ENCODE measurements at regions not wholly inside any gene's neighbourhood (a gene's known extent, or its start where the extent isn't known, plus 50 kb on each side); places are given as distances from the start of the nearest gene placed in this dataset.

DNA sequence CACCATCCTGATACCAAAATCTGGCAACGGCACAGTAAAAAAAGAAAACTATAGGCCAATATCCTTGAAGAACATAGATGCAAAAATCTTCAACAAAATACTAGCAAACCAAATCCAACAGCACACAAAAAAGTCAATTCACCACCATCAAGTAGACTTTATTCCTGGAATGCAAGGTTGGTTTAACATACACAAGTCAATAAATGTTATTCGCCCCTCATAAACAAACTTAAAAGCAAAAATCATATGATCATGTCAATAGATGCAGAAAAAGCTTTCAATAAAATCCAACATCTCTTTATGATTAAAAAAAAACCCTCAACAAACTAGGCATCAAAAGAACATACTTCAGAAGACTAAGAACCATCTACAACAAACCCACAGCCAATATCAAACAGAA is 252.9 kb downstream of the UACA start:
- Histone ChIP-seq H3K9me3 (ENCODE audit: low read depth, low read length) (no peaks in the 10 kb centered on the region), H3K27ac (no peak overlapping the region), H3K9ac (ENCODE audit: insufficient read length) (no peak overlapping the region), H3K4me3 (no peak overlapping the region), H3K36me3 (ENCODE audit: insufficient read depth, low read length) (no peaks in the 10 kb centered on the region)
- no peak for TF ChIP-seq EZH2 (IDR thresholded peaks at IDR 0.05)
- TF ChIP-seq POLR2AphosphoS5 (IDR thresholded peaks at IDR 0.05; ENCODE audit: borderline replicate concordance, low read depth, low read length) = no peak
- no peak for TF ChIP-seq FOXP2 (optimal IDR thresholded peaks at IDR 0.05; ENCODE audit: control extremely low read depth, extremely low read length, insufficient read depth)
- no peak for DNase-seq (ENCODE audit: low read depth, low spot score)

DNA sequence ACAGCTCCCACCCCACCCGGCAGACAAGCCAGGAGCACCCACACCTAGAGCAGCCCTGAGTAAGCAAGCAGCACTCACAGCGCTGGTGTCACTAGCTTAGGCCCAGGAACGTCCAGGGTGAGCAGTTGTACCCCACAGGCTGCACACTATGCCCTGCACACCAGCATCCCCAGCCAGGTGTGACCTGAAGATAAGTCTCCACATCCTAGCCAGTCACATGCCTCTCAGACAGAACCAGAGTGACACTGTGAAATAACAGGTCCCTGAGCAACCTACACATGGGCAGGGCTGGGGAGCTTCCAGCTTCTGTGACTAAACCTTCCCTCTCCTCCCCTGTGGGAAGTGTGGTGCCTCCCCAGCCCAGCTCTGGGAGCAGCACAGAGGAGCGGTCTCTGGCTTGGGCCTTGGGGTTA is 253.6 kb downstream of the UACA start:
- no peaks in the 10 kb centered on the region for H3K36me3 ChIP-seq (ENCODE audit: insufficient read depth, low read length)
- no peaks in the 10 kb centered on the region for H3K9me3 ChIP-seq (ENCODE audit: low read depth, low read length)
- H3K9ac ChIP-seq (ENCODE audit: insufficient read length) = no peak overlapping the region
- DNase-seq (ENCODE audit: low read depth, low spot score) = no peak
- H3K27ac ChIP-seq = no peak overlapping the region
- H3K4me3 ChIP-seq = no peak overlapping the region
- TF ChIP-seq EZH2 (IDR thresholded peaks at IDR 0.05) (no peak), POLR2AphosphoS5 (IDR thresholded peaks at IDR 0.05; ENCODE audit: borderline replicate concordance, low read depth, low read length) (no peak), FOXP2 (optimal IDR thresholded peaks at IDR 0.05; ENCODE audit: control extremely low read depth, extremely low read length, insufficient read depth) (no peak)

DNA sequence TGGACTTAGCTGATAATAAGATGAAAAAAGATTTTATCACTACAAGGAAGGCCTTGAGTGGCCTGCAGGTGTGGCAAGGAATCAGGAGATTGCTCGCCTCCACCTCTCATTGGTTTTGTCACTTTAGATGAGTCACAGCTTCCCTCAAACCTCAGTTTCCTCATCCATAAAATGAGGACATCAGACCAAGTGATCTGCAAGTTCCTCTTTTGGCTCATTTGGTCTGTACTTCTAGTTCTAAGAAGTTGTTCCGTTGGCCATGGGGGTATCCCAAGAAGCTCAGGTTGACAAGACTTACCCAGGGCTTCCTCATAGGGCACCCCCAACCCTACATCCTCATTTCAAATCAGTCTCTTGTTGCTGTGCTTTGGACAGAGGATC is 254.1 kb downstream of the UACA start:
- no peaks in the 10 kb centered on the region for H3K36me3 ChIP-seq (ENCODE audit: insufficient read depth, low read length)
- H3K9ac ChIP-seq (ENCODE audit: insufficient read length) = no peak overlapping the region
- H3K4me3 ChIP-seq = no peak overlapping the region
- DNase-seq (ENCODE audit: low read depth, low spot score) = no peak
- no peak overlapping the region for H3K27ac ChIP-seq
- no peak for TF ChIP-seq POLR2AphosphoS5 (IDR thresholded peaks at IDR 0.05; ENCODE audit: borderline replicate concordance, low read depth, low read length)
- no peak for TF ChIP-seq EZH2 (IDR thresholded peaks at IDR 0.05)
- TF ChIP-seq FOXP2 (optimal IDR thresholded peaks at IDR 0.05; ENCODE audit: control extremely low read depth, extremely low read length, insufficient read depth) = no peak
- H3K9me3 ChIP-seq (ENCODE audit: low read depth, low read length) = no peaks in the 10 kb centered on the region

DNA sequence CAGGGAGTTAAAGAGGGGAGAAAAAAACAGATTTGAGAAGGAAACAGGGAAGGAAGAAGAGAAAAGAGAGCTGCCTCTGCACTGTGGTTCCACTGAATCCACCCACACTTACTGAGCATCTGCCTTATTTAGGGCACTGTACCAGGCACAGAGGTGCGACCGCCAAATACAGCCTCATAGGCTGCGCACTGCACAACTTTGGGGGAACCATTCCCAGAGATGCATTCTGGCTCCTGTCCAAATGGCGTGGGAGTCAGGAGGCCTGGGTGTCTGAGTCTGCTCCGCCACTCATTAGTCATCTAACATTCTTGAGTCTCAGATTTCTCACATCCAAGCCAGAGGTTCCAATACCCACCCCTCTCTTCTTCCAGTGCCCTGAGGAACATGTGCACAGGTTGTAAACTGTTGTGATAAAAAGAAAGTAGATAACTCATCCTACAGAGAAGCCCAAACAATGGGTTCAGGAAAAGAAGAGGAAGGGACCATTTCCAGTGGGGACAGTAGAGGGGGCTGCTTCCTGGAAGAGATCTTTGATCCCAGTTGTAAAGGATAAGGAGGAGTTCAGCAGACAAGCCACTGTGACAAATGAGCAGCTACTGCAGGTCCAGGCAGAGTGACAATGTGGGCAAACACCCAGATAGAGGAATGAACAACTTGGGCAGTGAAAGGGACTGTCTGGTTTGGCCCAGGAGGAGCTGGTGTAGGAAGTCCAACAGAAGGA is 254.6 kb downstream of the UACA start:
- no peak for DNase-seq (ENCODE audit: low read depth, low spot score)

DNA sequence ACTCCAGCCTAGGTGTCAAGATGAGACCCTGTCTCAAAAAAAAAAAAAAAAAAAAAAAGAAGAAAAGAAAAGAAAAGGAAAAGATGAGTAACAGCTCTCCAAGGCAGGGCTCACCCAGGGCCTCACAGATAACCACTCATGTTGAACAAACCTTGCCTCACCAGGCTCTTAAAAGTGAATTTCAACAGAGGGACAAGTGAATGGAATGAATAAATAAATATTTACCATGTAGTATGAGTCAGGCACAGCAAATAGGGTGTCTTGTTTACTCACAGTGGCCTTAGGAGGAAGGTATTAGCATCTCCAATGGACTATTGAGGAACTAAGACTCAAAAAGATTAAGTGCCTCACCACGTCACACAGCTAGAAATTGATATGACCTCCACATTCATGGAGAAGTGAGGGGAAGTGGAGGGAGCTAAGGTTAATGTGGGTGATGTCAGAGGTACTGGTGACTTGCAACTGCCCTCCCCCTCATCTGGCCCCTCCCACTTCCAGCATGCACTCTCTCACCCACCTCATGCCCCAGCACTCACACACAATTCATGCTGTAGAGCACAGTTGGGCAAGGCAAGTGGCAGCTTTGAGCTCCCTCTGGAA is 255.5 kb downstream of the UACA start:
- no peaks in the 10 kb centered on the region for H3K36me3 ChIP-seq (ENCODE audit: insufficient read depth, low read length)
- no peak overlapping the region for H3K4me3 ChIP-seq
- TF ChIP-seq FOXP2 (optimal IDR thresholded peaks at IDR 0.05; ENCODE audit: control extremely low read depth, extremely low read length, insufficient read depth) (no peak), EZH2 (IDR thresholded peaks at IDR 0.05) (no peak), POLR2AphosphoS5 (IDR thresholded peaks at IDR 0.05; ENCODE audit: borderline replicate concordance, low read depth, low read length) (no peak)
- no peak for DNase-seq (ENCODE audit: low read depth, low spot score)
- no peak overlapping the region for H3K9ac ChIP-seq (ENCODE audit: insufficient read length)
- H3K27ac ChIP-seq = no peak overlapping the region
- H3K9me3 ChIP-seq (ENCODE audit: low read depth, low read length) = no peaks in the 10 kb centered on the region

More for the DNA sequence above, 254.6 kb downstream of the UACA start:
- Histone ChIP-seq H3K9me3 (ENCODE audit: low read depth, low read length) (no peaks in the 10 kb centered on the region), H3K36me3 (ENCODE audit: insufficient read depth, low read length) (no peaks in the 10 kb centered on the region), H3K4me3 (no peak overlapping the region), H3K9ac (ENCODE audit: insufficient read length) (no peak overlapping the region), H3K27ac (no peak overlapping the region)
- TF ChIP-seq FOXP2 (optimal IDR thresholded peaks at IDR 0.05; ENCODE audit: control extremely low read depth, extremely low read length, insufficient read depth) (no peak), POLR2AphosphoS5 (IDR thresholded peaks at IDR 0.05; ENCODE audit: borderline replicate concordance, low read depth, low read length) (no peak), EZH2 (IDR thresholded peaks at IDR 0.05) (no peak)

DNA sequence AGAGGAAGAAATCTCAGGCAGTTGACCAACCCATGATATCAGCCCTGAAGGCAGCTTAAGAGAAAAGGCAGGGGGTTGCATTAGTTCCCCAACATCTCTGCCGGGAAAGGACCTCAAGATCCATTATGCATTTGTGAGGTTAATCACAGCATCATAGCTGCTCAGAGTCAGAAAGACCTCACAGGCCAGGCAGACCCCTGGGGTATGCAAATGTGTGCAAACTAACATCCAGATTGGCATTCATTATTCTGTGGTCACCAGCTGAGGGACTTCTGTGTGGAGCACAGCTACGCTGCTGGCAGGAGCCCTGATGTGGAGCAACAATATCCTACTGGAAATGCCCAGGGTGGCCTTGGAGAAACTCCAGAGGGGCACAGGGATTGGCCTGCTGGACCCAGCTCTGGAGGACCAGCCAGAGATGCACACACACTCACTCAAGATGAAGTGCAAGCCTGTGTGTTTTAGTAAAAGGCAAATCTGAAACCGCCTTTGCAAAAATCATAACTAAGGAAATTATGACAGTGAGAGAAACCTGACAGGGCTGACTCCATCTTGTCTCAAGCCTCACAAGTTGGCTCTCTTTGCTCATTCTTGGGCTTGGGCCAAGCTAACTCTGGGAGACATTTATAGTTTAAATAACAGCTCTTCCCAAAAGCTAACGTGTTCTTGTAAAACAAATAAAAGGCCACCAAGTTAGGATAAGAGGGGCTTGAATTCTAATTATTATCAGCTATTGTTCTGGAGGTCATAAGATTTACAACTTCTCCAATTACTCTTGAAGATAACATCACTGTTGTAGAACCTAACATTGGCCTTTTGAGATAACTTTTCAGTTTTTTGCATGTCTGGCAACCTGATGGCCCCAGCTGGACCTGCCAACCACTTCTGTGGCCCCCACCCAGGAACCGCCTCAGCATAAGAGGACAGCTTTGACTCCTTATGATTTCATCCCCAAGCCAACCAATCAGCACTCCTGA is 257.1 kb downstream of the UACA start:
- no peaks in the 10 kb centered on the region for H3K36me3 ChIP-seq (ENCODE audit: insufficient read depth, low read length)
- TF ChIP-seq EZH2 (IDR thresholded peaks at IDR 0.05) (no peak), FOXP2 (optimal IDR thresholded peaks at IDR 0.05; ENCODE audit: control extremely low read depth, extremely low read length, insufficient read depth) (no peak), POLR2AphosphoS5 (IDR thresholded peaks at IDR 0.05; ENCODE audit: borderline replicate concordance, low read depth, low read length) (no peak)
- no peaks in the 10 kb centered on the region for H3K9me3 ChIP-seq (ENCODE audit: low read depth, low read length)
- DNase-seq (ENCODE audit: low read depth, low spot score) = no peak
- H3K9ac ChIP-seq (ENCODE audit: insufficient read length) = no peak overlapping the region
- H3K27ac ChIP-seq = no peak overlapping the region
- H3K4me3 ChIP-seq = no peak overlapping the region

DNA sequence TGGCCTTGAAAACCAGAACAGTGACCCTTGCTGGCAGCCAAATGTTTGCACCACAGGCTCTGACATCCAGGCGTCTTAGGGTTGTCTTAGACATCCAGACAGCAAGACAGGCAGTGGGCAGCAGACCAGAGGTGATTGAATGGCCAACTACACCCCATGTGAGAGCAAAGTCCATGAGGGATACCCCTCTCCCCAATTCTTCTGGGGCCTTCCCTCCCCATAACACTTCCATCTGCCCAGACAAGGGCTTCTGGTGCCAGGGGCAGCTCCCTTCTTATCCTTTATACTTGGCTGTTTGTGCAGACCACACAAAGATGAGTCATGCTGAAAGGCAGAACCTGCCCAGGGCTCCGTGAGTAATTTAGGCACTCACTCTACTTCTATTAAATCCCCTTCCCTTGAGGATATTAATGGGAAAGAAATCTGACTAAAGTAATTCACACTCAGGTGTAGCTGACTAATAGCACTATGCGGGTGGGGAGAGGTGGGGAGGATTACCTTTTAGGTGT is 257.9 kb downstream of the UACA start:
- no peak overlapping the region for H3K4me3 ChIP-seq
- no peaks in the 10 kb centered on the region for H3K36me3 ChIP-seq (ENCODE audit: insufficient read depth, low read length)
- no peak overlapping the region for H3K9ac ChIP-seq (ENCODE audit: insufficient read length)
- no peaks in the 10 kb centered on the region for H3K9me3 ChIP-seq (ENCODE audit: low read depth, low read length)
- DNase-seq (ENCODE audit: low read depth, low spot score) = no peak
- H3K27ac ChIP-seq = no peak overlapping the region
- no peak for TF ChIP-seq POLR2AphosphoS5 (IDR thresholded peaks at IDR 0.05; ENCODE audit: borderline replicate concordance, low read depth, low read length)
- no peak for TF ChIP-seq EZH2 (IDR thresholded peaks at IDR 0.05)
- TF ChIP-seq FOXP2 (optimal IDR thresholded peaks at IDR 0.05; ENCODE audit: control extremely low read depth, extremely low read length, insufficient read depth) = no peak

DNA sequence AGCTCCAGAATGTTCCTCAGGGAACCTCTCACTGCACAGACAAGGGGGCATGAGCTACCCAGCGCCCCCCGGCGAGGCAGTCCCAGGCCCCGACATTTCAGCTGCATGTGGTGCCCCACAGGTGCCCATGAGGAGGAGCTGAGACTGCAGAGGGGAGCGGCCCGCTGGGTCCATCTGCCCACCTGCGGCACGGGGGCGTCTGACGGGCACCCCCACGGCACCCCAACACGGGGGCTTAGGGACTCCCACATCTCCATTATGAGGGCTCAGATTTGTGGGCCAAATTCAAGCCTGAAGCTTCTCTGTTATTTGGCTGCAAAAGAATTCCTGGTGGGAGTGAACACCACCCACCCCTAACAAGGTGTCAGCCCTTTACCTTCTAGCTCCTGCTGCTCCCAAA is 258.4 kb downstream of the UACA start:
- H3K36me3 ChIP-seq (ENCODE audit: insufficient read depth, low read length) = no peaks in the 10 kb centered on the region
- H3K4me3 ChIP-seq = no peak overlapping the region
- H3K9me3 ChIP-seq (ENCODE audit: low read depth, low read length) = no peaks in the 10 kb centered on the region
- no peak overlapping the region for H3K9ac ChIP-seq (ENCODE audit: insufficient read length)
- no peak overlapping the region for H3K27ac ChIP-seq
- DNase-seq (ENCODE audit: low read depth, low spot score) = no peak
- no peak for TF ChIP-seq POLR2AphosphoS5 (IDR thresholded peaks at IDR 0.05; ENCODE audit: borderline replicate concordance, low read depth, low read length)
- no peak for TF ChIP-seq FOXP2 (optimal IDR thresholded peaks at IDR 0.05; ENCODE audit: control extremely low read depth, extremely low read length, insufficient read depth)
- no peak for TF ChIP-seq EZH2 (IDR thresholded peaks at IDR 0.05)

All from SK-N-MC (cell line).